Erythroblast (primary cell): ENCODE measurements at regions not wholly inside any gene's neighbourhood (a gene's known extent, or its start where the extent isn't known, plus 50 kb on each side); places are given as distances from the start of the nearest gene placed in this dataset.
"Not testable (repeated sequence)": the region's sequence is repeated elsewhere in the genome, so short reads cannot be mapped to it uniquely, and the experiment has no call there.

Experiments used
- DNase-seq, 2 experiments: peaks; one replicate each; lab custom pipeline; 2025; lab: John Stamatoyannopoulos, UW
- GATA1 ChIP-seq: IDR thresholded peaks from 2 replicates; pipeline ENCODE4 v1.6.1; 2011; ENCODE audit warnings: low read depth, mild to moderate bottlenecking, control low read depth, low read length, moderate library complexity
- POLR2A ChIP-seq: IDR thresholded peaks from 2 replicates; pipeline ENCODE4 v1.6.1; 2011; ENCODE audit warnings: mild to moderate bottlenecking, low read length

DNA sequence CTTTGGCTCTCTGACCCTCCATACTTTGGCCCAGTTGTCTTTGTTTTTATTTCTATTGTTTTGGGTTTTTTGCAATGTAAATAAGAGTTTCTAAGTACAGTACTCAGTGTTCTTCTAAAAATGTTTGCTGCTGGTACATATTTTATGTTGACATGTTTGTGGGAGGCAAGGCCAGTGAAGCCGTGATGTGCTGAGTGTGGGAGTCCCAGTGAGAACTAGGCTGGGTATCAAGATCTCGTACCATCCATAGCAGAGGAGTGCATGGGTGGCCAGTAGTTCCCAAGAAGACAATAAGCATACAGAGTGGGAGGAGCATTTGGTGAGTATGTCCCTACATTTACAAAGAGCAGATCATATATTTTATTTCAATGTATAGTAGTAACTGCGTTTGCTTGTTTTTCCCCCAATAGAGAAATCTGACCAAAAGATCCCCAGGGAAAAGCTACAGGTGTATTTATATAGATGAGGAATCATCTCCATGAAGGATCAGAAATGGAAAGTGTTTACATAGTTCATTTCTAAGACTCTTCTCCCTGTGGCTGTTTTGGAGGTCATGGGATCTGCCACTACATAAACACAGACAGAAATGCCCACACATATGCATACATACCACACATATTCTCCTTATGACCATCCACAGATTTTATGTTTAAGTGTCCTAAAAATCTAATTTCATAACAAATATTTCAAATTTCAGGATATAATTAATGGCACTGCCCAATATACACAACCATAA is 285.9 kb downstream of the ALDH8A1 start:
- TF ChIP-seq GATA1, result no peak
- no peak for TF ChIP-seq POLR2A
- no peak for DNase-seq

GRCh38 chr6:134663356-134663755 is 286.5 kb downstream of the ALDH8A1 start:
- TF ChIP-seq POLR2A (no peak), GATA1 (no peak)
- no peak for DNase-seq

DNA sequence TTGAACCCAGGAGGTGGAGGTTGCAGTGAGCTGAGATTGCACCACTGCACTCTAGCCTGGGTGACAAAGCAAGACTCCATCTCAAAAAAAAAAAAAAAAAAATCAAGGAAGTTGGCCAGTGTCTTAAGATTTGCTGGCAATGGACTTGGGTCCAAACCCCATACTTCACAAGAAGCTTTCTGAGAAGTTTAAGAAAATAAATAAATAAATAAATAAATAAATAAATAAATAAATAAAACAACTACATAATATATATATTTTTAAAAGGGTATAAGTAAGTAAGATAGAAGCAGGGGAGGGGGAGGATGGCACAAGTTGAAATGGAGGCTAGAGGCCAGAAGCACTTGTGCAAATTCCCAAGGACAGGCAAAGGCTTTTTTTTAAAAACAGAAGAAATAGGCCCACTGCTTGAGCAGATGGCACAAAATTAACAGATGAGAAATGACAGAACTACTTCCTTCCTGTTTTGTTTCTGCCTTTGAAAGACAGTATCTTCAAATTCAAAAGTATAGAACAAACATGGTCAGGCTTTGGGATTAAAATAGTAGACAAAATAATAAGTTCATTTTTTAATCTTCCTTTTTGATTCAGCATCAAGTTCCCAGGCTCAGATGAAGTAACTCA is 287.7 kb downstream of the ALDH8A1 start:
- no peak for DNase-seq
- no peak for TF ChIP-seq GATA1
- TF ChIP-seq POLR2A, result no peak

GRCh38 chr6:134659885-134660284 is 290.0 kb downstream of the ALDH8A1 start:
- not testable (repeated sequence) for DNase-seq

DNA sequence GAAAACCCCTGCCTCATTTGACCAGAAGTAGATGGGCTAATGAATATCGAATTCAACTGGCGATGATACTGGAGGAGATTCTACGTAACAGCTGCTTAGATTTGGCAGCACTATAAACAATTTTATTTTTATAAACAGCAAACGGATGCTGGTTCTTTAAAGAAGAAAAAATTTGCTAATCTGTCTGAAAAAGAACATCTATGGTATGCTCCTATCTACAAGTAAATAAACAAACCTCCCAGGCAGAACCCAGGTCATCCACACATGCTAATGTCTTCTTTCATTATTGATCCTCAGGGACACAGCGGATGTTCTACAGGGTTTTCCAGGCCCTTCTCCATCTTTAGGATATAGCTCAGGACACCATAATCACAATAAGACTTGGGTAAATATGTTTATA is 291.3 kb downstream of the ALDH8A1 start:
- DNase-seq, result no peak
- TF ChIP-seq GATA1 (no peak), POLR2A (no peak)

DNA sequence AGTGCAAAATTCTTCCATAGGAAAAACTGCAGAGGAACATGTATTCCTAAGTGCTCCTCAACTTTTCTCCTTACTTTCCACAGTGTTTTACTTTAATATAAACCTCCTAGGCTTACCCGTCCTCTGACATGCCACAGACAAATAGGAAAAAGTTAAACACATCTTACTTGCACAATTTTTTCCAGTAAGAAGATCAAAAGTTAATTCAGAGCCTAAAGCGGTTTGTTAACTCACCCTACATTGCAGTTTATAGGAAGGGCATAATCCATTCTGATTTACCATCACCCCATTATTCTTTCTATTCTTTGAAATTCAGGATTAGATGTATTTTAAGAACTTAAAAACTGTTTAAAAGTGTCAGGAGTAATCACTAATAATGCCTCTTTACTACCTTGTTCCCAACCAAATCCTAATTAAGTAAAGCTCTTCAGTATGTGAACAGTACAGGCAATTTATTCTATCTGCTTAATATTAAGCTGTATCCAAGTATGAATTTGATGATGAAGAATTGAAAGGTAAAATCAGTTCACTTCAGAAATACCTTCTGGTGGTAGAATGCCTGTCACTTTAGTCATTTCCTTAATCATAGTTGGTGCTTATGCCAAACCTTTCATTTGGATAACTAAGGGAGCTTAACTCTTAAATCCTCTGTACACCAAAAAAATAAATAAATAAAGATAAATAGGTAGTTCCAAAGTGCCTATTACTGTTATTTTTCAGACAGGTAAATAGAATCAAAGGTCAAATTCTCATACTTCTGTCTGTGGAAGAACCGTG is 292.0 kb downstream of the ALDH8A1 start:
- DNase-seq, result no peak
- TF ChIP-seq GATA1 (no peak), POLR2A (no peak)

DNA sequence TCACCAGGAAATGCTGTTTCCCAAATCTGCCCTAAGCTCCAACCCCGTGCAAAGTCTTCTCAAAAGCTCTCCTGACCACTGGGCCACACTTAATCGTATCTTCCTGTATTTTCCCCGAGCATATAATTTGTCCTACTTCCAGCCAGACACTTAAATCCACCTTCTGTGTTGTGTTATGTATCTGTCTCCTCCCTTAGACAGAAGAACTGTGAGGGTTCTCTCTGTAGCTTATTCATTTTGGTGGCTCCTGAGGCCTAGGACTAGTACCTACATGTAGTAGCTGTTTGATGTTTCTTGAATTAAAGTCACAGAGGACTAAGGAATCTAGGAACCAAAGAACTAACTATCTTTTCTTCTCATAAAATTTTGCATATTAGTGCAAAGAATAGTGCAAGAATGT is 292.6 kb downstream of the ALDH8A1 start:
- TF ChIP-seq GATA1 (no peak), POLR2A (no peak)

DNA sequence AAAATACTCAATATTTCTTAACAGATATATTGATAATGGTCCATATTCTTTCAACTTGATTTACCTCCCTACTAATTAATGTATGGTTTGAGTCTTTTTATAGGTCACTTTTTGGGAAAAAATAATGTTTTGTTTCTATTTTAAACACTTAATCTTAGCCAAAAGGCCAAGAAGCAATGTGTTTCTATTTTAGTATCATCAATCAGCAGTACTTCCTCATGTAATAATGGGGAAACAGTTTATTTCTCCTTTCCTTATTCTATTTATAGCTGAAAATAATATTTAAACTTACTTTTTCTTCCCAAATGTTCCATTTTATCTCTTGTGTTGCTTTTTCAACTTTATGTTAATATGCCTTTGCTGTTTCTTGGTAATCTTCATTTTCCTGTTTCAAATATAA is 295.1 kb downstream of the ALDH8A1 start:
- TF ChIP-seq GATA1, result no peak
- no peak for TF ChIP-seq POLR2A
- no peak for DNase-seq

More for the DNA sequence above, 292.6 kb downstream of the ALDH8A1 start:
- DNase-seq, result no peak

GRCh38 chr6:134651519-134651918 is 298.4 kb downstream of the ALDH8A1 start:
- no peak for TF ChIP-seq GATA1
- TF ChIP-seq POLR2A, result no peak
- no peak for DNase-seq

DNA sequence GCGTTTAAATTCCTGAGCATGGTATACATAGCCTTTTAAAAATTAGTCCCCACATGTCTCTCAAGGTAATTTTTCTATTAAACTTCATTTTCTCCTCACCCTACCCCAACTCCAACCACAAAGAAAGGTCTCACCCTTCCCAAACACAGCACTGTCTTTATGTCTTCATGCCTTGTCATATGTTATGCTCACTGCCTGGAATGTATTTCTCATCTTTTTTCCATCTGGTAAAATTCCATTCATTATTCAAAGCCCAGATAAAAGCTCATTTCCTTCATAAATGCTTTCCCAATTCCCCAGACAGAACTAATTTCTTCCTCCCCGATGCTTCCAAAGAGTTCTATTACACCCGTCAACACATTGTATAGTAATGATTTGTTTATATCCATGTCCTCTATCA is 302.0 kb downstream of the ALDH8A1 start:
- TF ChIP-seq POLR2A (no peak), GATA1 (no peak)
- no peak for DNase-seq

DNA sequence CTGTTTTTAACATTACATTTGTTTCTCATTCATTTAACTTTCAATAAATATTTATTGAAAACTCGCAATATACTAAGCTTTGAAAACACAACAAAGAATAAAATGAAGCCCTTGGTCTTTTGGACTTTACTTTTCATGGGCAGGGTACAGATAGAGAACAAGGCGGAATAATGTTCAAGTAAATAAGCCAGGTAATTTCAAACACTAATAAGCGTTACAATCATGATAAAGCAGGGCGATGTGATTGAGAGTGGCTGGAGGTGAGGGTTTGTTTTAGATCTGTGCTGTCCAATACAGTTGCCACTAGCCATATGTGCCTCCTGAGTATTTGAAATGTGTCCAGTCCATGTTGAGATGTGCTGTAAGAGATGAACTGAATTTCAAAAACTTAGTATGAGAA is 307.1 kb downstream of the ALDH8A1 start:
- TF ChIP-seq GATA1, result no peak
- TF ChIP-seq POLR2A, result no peak
- no peak for DNase-seq

- no peak for DNase-seq
- no peak for TF ChIP-seq POLR2A
- TF ChIP-seq GATA1, result no peak
These were observed 307.6 kb downstream of the ALDH8A1 start for GRCh38 chr6:134642279-134642678.

- peak; percentile 78 to 88 for DNase-seq
- TF ChIP-seq GATA1 (no peak), POLR2A (no peak)
These were observed 308.9 kb downstream of the ALDH8A1 start for GRCh38 chr6:134640975-134641429.

DNA sequence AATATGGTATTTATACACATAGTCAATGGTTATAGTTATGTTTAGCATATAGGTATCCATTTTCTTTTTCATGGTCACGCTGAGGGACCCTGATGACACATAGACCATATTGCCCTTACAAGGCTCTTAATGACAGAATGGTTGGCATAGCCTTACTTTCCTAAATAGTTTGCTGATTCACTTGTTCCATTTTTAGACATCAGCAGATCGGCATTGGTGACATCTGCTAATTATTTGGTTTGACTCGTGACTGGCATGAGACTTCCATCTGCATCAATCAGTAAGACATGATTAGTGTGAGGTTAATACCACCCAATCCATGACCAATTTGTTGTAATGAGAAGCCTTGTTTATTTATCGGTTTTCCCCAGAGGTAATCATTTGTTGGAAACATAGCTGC is 309.7 kb downstream of the ALDH8A1 start:
- no peak for DNase-seq

More for the DNA sequence above, 309.7 kb downstream of the ALDH8A1 start:
- no peak for TF ChIP-seq POLR2A
- TF ChIP-seq GATA1, result no peak
